Stimulated activated CD4-positive, alpha-beta T cell treated with anti-CD3 and anti-CD28 coated beads, Interleukin-1b, Interleukin-23, amount 100 ng/mL, for 48 hours (primary cell): ENCODE measurements at regions not wholly inside any gene's neighbourhood (a gene's known extent, or its start where the extent isn't known, plus 50 kb on each side); places are given as distances from the start of the nearest gene placed in this dataset.
A peak's percentile ranks its signal among the peaks of the same experiment; 100 is the strongest.

Experiments used
- DNase-seq: peaks from one replicate; pipeline ENCODE4 v3.0.0-alpha.2; 2020

DNA sequence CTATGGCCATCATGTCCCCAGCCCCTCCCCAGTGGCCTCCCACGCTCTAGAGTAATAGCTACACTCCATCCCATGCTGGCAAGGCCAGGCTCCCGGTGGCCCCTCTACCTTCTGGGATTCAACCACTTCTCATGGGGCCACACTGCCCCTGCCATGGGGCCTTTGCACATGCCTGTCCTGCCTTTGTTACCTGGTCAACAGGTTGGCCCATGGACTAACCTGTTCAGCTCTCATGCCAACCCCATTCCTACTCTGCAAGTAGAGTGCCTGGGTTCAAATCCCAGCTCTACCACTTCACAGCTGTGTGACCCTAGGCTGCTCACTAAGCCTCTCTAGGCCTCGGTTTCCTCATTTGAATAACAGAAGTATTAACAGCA lies 98.5 kb downstream of the RFLNA start:
- DNase-seq, result no peak

DNA sequence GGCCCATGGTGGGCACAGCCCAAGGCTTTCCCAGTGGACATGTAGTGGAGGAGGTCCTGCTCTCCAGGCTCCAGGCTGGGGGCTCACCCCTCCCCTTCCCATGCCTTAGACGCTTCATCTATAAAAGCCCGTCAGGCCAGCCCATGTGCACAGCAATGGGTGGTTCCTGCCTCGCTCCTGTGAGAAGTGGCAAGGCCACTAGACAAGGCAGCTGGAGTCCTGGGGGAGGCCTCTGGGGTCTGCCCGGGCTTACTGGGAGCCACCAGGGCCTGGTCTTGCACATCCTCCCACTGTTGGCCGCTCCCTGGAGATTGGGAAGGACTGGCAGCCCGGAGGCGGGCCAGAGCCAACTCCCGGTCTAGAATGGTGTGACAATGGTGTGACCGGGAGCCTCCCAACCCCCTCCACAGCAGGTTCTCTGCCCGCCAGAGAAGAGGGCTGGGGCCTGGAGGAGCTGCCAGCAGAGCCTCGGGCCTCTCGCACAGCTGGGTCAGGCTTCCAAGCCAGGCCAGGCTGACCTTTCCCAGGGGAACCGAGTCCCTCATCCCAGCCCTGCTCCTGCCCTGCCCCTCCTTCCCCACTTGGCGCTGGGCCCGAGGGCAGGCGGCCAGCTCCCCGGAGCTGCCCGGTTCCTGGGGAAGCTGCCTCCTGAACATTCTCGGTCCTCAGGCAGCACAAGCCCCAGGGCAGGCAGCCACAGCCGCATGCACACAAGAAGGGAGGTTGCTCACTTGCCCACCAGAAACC lies 97.9 kb downstream of the RFLNA start:
- DNase-seq, result no peak

DNA sequence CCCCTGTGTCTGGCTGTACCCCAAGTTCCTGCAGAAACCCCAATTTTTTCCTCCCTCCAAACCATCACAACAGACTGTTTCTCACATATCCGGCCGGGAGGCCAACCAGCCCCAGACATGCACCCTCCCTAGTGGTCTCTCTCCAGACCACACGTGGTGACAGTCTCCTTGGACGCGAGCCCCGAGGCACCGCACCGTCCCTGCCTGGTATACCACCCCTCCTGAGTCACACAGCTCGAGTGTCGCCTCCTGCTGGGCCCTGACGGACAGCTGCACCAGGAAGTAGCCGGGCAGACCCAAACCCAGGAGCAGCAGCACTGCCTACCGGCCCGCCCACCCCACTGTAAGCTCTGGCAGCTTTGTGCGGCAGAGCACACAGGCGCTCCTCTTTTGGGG lies 97.4 kb downstream of the RFLNA start:
- DNase-seq, result peak; percentile 19

DNA sequence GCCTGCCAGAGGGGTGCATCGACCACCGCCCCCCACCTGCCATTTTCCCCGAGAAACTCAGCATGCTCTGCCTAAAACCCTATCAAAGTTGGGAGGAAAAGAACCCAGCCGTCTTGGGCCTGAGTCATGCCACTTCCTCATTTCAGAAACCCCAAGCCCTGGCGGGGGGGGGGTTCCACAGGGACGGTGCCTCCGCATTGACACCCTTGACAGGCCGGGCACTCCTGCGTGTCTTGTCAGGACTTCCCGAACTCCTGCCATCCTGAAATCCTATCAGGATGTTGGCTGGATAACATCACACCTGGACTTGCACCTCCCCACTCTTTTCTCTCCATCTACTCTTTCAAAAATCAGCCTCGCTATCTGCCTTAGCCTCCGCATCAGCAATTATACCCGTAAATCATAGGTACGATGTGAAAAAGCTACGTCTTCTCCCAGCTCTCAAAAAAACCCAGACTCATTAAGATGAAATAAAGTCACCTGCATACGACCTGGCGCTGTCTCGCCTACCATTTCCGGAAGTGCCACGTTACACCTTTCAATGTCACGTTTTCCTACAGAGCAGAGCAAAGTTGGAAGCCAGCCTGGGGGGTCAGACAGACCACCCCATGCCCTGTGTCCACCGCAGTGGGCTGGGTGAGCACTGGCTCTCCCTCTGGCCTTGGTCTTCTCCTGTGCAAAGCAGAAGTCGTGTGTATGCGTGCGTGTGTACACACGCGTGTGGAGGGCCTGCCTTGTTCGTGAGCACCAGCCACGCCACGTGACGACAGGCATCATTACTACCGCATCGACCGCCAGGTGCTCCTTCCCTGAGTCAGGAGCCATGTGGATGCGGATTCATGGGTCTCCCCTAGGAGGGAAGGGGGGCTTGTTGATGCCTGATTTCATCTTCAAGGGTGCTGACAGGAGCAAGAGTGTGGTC lies 96.7 kb downstream of the RFLNA start:
- peak; percentile 47 for DNase-seq

- DNase-seq, result no peak
Observed at GRCh38 chr12:124390442-124391097, 95.7 kb downstream of the RFLNA start.

- DNase-seq, result no peak
Observed at GRCh38 chr12:124389725-124390441, 95.0 kb downstream of the RFLNA start.

- peak; percentile 63 for DNase-seq
Observed at GRCh38 chr12:124389138-124389724, 94.3 kb downstream of the RFLNA start.

GRCh38 chr12:124388679-124389137 lies 93.8 kb downstream of the RFLNA start:
- peak; percentile 38 for DNase-seq

- no peak for DNase-seq
Observed at GRCh38 chr12:124388038-124388671, 93.3 kb downstream of the RFLNA start.

- no peak for DNase-seq
Observed at GRCh38 chr12:124387528-124387911, 92.6 kb downstream of the RFLNA start.

DNA sequence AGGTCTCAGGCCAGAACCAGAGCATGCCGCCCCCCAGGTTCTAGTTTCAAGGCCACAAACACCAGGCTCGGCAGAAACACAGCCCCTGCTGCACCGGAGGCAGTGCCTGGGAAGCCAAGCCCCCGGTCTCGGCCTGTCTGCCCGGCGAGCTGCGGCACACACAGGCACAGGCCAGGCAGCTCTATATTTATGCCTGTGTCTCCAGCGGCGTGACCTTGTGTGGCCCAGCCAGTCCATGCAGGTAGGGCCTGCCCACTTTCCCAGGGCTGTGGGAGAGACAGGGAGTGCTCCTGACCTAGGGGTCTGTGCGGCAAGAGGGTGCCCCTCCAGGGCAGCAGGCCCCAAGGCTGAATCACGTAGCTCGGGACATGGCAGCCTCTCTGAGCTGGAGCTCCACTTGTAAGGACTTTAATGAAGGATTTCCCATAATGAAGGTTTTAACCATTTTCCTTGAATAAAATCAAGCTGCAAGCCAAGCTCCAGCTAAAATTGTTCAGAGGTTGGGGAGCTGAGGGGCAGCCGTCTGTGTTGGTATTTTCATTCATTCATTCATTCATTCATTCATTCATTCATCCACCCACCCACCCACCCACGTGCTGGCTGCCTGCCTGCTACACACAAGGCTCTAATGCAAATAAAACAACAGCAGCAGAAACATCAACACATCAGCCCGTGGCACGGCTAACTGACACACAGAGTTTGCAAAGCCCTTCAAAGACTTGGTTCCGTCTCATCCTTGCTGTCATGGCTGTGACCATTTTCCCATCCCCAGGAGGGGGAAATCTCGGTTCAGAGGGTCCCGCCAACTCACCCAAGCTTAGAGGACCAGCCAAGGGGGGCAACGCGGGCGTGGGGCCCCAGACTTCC lies 92.0 kb downstream of the RFLNA start:
- no peak for DNase-seq

DNA sequence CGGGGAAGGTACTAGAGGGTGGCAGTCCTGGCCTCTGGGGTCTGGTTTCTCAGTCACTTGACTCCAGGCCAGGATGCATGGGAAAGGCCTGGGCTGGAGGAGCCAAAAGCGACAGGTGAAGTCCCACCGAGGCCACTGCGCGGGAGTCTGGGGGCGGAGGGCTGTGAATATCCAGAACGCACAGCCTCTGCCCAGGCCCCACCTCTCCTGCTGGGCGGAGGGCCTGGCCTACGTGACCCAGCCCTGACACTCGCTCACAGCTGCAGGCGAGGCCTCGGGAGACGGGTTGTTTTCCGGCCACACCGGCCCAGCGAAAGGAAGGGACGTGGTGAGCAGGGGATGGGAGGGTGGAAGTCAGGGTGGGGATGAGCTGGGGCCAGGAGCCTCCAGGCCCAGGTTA lies 91.2 kb downstream of the RFLNA start:
- no peak for DNase-seq

- no peak for DNase-seq
Observed at GRCh38 chr12:124385219-124385969, 90.5 kb downstream of the RFLNA start.

GRCh38 chr12:124384299-124384894 lies 89.5 kb downstream of the RFLNA start:
- no peak for DNase-seq

- no peak for DNase-seq
Observed at GRCh38 chr12:124383028-124383427, 88.1 kb downstream of the RFLNA start.

DNA sequence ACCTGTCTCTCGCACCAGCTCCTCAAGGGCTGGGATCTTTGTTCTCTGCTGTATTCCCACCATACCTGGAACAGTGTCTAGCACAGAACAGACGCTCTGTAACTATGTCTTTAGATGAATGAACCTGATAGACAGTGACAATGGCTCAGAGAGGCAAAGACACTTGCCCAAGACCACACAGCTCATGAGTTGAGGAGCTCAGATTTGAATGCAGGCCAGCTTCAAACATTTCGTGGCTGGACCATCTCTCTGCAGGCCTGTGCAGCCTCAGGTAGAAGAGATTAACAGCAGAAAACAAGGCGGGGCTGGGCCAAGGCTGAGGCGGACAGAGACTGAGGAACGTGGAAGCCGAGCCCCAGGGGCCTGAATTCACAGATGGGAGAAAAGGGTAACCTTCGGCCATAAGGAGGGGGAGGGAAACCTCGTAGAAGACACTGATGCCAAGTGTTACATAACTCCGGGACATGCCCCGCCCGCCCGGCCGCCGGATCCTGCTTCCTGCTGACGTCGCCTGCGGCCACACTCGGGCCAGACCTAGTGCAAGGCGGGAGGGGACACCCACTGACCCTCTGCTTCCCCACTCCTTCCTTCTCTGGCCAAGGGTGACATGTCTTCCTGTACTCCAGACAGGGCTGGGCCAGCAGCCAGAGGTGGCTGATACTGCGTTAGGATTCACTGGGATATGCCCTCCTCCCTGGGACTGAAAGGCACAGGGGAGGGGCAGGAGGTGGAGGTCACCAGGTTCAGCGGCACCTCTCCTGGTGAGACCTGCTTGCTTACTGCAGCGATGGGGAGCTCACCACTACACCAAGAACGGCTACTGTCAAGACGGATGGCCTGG lies 86.8 kb downstream of the RFLNA start:
- no peak for DNase-seq

- DNase-seq, result no peak
Observed at GRCh38 chr12:124380796-124381455, 86.0 kb downstream of the RFLNA start.
